ENCODE measurements at regions not wholly inside any gene's neighbourhood (a gene's known extent, or its start where the extent isn't known, plus 50 kb on each side); places are given as distances from the start of the nearest gene placed in this dataset.

DNA sequence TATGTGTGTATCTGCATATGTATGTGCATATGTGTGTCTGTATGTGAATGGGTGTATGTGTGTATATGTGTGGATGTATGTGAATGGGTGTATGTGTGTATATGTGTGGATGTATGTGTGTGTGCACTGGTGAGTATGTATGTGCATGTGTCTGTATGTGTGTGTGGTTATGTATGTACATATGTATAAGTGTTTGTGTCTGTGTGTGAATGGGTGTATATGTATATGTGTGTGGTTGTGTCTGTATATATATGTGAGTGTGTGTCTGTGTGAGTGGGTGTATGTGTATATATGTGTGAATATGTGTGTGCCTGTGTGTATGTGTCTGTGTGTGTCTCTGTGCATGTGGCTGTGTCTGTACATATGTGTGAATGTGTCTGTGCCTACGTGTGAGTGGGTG, 748.4 kb upstream of the HS6ST1 start:
- TF ChIP-seq, protein P1, sequence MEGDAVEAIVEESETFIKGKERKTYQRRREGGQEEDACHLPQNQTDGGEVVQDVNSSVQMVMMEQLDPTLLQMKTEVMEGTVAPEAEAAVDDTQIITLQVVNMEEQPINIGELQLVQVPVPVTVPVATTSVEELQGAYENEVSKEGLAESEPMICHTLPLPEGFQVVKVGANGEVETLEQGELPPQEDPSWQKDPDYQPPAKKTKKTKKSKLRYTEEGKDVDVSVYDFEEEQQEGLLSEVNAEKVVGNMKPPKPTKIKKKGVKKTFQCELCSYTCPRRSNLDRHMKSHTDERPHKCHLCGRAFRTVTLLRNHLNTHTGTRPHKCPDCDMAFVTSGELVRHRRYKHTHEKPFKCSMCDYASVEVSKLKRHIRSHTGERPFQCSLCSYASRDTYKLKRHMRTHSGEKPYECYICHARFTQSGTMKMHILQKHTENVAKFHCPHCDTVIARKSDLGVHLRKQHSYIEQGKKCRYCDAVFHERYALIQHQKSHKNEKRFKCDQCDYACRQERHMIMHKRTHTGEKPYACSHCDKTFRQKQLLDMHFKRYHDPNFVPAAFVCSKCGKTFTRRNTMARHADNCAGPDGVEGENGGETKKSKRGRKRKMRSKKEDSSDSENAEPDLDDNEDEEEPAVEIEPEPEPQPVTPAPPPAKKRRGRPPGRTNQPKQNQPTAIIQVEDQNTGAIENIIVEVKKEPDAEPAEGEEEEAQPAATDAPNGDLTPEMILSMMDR (IDR thresholded peaks at IDR 0.05; ENCODE audit: insufficient read depth, low read depth, low read length): no peak

DNA sequence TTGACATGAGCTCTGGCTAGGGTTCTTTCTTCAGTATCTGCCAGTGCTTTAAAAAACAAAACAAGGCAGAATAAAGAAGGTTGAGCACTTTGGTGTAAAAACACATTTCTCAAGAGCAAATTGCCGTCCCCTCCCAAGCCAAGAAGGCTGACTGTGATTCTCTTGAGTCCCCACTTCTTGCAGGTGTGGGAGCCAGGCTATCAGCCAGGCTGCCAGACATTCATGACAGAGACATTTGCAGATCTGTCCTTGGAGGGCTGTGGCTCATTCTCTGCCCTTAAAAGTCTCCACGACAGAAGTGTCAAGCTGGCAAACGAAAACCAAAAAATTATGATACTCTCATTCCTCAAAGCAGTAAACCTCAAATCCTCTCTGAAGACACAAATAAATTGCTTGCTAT, 749.3 kb upstream of the HS6ST1 start:
- TF ChIP-seq, protein P1 (IDR thresholded peaks at IDR 0.05; ENCODE audit: insufficient read depth, low read depth, low read length): no peak
- no peak overlapping the region for H3K4me3 ChIP-seq (ENCODE audit: low read depth, low read length)
- DNase-seq (ENCODE audit: low read depth): no peak

More for the DNA sequence above, 748.4 kb upstream of the HS6ST1 start:
- DNase-seq (ENCODE audit: low read depth): no peak
- no peak overlapping the region for H3K4me3 ChIP-seq (ENCODE audit: low read depth, low read length)

GRCh38 chr2:129068543-129068942, 749.9 kb upstream of the HS6ST1 start:
- no peak overlapping the region for H3K4me3 ChIP-seq (ENCODE audit: low read depth, low read length)
- TF ChIP-seq, protein P1 (IDR thresholded peaks at IDR 0.05; ENCODE audit: insufficient read depth, low read depth, low read length): no peak
- no peak for DNase-seq (ENCODE audit: low read depth)

DNA sequence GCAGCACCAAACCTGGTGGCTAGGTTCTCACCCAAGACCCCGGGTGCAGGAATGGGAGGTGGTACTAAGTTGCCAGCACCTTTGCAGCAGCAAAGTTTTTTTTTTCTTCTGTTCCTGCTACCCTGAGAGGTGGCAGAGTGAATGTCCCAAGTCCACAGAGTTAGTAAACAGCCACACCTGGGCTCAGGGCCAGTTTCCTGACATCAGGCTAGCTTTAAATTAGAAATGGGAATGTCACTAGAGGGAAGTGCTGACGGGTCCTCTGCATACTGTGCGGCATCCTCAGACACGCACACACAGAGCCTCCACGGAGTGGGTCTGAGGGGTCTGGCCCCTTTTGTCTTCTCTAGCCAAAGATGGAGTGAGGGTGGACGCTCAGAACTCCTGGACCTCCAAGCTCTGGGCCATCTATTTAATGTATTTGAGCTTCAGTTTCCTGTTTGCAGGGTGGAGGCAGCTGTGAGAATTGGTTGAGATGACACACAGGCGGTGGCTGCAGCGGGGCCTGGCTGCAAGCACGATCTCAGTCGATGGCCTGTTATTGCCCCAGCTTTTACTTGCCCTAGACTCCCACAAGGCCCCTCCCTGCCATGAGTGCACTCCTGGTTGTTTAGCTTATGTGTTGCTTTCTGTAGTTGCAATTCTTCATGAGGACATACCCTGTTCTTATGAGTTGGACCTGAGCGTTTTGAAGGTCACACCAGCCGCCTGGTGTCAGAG, 751.4 kb upstream of the HS6ST1 start:
- TF ChIP-seq, protein P1 (IDR thresholded peaks at IDR 0.05; ENCODE audit: insufficient read depth, low read depth, low read length): no peak
- DNase-seq (ENCODE audit: low read depth): no peak
- H3K4me3 ChIP-seq (ENCODE audit: low read depth, low read length): no peak overlapping the region

- TF ChIP-seq, protein P1 (IDR thresholded peaks at IDR 0.05; ENCODE audit: insufficient read depth, low read depth, low read length): no peak
- no peak for DNase-seq (ENCODE audit: low read depth)
- H3K4me3 ChIP-seq (ENCODE audit: low read depth, low read length): no peak overlapping the region
Observed at GRCh38 chr2:129070663-129071062, 752.0 kb upstream of the HS6ST1 start.

- H3K4me3 ChIP-seq (ENCODE audit: low read depth, low read length): no peak overlapping the region
- no peak for DNase-seq (ENCODE audit: low read depth)
- TF ChIP-seq, protein P1 (IDR thresholded peaks at IDR 0.05; ENCODE audit: insufficient read depth, low read depth, low read length): no peak
Observed at GRCh38 chr2:129071531-129071930, 752.9 kb upstream of the HS6ST1 start.

All from fibroblast of villous mesenchyme (primary cell).